Neuronal stem cell (in vitro differentiated cells): ENCODE measurements at regions not wholly inside any gene's neighbourhood (a gene's known extent, or its start where the extent isn't known, plus 50 kb on each side); places are given as distances from the start of the nearest gene placed in this dataset.

ENCODE experiments used
- DNase-seq: peaks from one replicate; pipeline ENCODE4 v3.0.0-alpha.2; 2013; ENCODE audit warnings: low spot score
- H2AFZ ChIP-seq: one replicate; pipeline ENCODE4 v1.6.1; 2013; ENCODE audit warnings: mild to moderate bottlenecking, low read length, inconsistent platforms
- H2AK5ac ChIP-seq: 2 replicates; pipeline ENCODE4 v1.6.1; 2013; ENCODE audit warnings: low read depth, mild to moderate bottlenecking, inconsistent platforms, low read length, moderate library complexity, mixed read lengths
- H2BK120ac ChIP-seq: 2 replicates; pipeline ENCODE4 v1.6.1; 2013; ENCODE audit warnings: low read depth, mild to moderate bottlenecking, inconsistent platforms, low read length, moderate library complexity, mixed read lengths
- H2BK12ac ChIP-seq: one replicate; pipeline ENCODE4 v1.6.1; 2013; ENCODE audit warnings: low read length, inconsistent platforms
- H2BK15ac ChIP-seq: 2 replicates; pipeline ENCODE4 v1.6.1; 2013; ENCODE audit warnings: mild to moderate bottlenecking, low read length, inconsistent platforms, mixed read lengths
- H2BK5ac ChIP-seq: one replicate; pipeline ENCODE4 v1.6.1; 2013; ENCODE audit warnings: inconsistent platforms, mild to moderate bottlenecking, low read length, moderate library complexity
- H3K14ac ChIP-seq: one replicate; pipeline ENCODE4 v1.6.1; 2013; ENCODE audit warnings: low read length, inconsistent platforms
- H3K18ac ChIP-seq: 2 replicates; pipeline ENCODE4 v1.6.1; 2013; ENCODE audit warnings: low read length, inconsistent platforms
- H3K23ac ChIP-seq: 2 replicates; pipeline ENCODE4 v1.6.1; 2013; ENCODE audit warnings: low read depth, mild to moderate bottlenecking, mixed read lengths, low read length, inconsistent platforms; ENCODE audit not compliant: poor library complexity
- H3K27ac ChIP-seq: replicated peaks from 3 replicates; pipeline ENCODE4 v1.5.1; 2013; ENCODE audit warnings: low read length, inconsistent platforms
- H3K27me3 ChIP-seq, 3 experiments: 2 replicates each; pipeline ENCODE4 v1.6.1; 2013; ENCODE audit warnings: low read length in 3 of 3, mild to moderate bottlenecking in 2 of 3, inconsistent platforms in 1 of 3, low read depth in 1 of 3, mixed read lengths in 1 of 3, moderate library complexity in 1 of 3; ENCODE audit not compliant: control insufficient read depth in 3 of 3, insufficient read depth in 3 of 3
- H3K36me3 ChIP-seq, 2 donors: replicated peaks in 1 of 2; 2 replicates each; pipeline ENCODE4 v1.6.1; 2013; ENCODE audit warnings: low read length in 2 of 2; ENCODE audit not compliant: control insufficient read depth in 2 of 2, insufficient read depth in 2 of 2
- H3K4ac ChIP-seq: 2 replicates; pipeline ENCODE4 v1.6.1; 2013; ENCODE audit warnings: inconsistent platforms, mild to moderate bottlenecking, low read length, moderate library complexity
- H3K4me1 ChIP-seq, 2 donors: 1 replicate in 1 of 2; 2 replicates in 1 of 2; pipeline ENCODE4 v1.6.1; 2013; ENCODE audit warnings: low read length in 2 of 2, low read depth in 1 of 2; ENCODE audit not compliant: control insufficient read depth in 2 of 2, insufficient read depth in 1 of 2
- H3K4me2 ChIP-seq: one replicate; pipeline ENCODE4 v1.6.1; 2013; ENCODE audit warnings: mild to moderate bottlenecking, low read length, inconsistent platforms; ENCODE audit not compliant: insufficient read depth, poor library complexity, severe bottlenecking
- H3K4me3 ChIP-seq, 2 donors: 2 replicates each; pipeline ENCODE4 v1.5.1; 2013; ENCODE audit warnings: low read length in 2 of 2, mild to moderate bottlenecking in 2 of 2, inconsistent platforms in 1 of 2, moderate library complexity in 1 of 2
- H3K79me1 ChIP-seq: one replicate; pipeline ENCODE4 v1.6.1; 2013; ENCODE audit warnings: low read depth, mild to moderate bottlenecking, inconsistent platforms, low read length, moderate library complexity
- H3K9ac ChIP-seq: one replicate; pipeline ENCODE4 v1.6.1; 2013; ENCODE audit warnings: mild to moderate bottlenecking, low read depth, low read length, inconsistent platforms; ENCODE audit not compliant: poor library complexity
- H3K9me3 ChIP-seq, 2 donors: replicated peaks in 1 of 2; 2 replicates each; pipeline versions ENCODE3 to v1.6.1; 2013; ENCODE audit warnings: low read length in 2 of 2, mild to moderate bottlenecking in 2 of 2, inconsistent platforms in 1 of 2, low read depth in 1 of 2, mixed read lengths in 1 of 2, moderate library complexity in 1 of 2; ENCODE audit not compliant: control insufficient read depth in 2 of 2, insufficient read depth in 1 of 2
- H4K8ac ChIP-seq: one replicate; pipeline ENCODE4 v1.6.1; 2013; ENCODE audit warnings: low read depth, mild to moderate bottlenecking, inconsistent platforms, low read length, moderate library complexity
- H4K91ac ChIP-seq: one replicate; pipeline ENCODE4 v1.6.1; 2013; ENCODE audit warnings: low read length, low read depth, mild to moderate bottlenecking, inconsistent platforms; ENCODE audit not compliant: poor library complexity
- WGBS, 2 donors: extraction: QIAGEN DNeasy Blood & Tissue Kit; methylation state at CpG; one replicate each; pipeline ENCODE4 v1.1.7; 2013; ENCODE audit warnings: missing lambda C conversion rate in 2 of 2, mixed read lengths in 1 of 2; ENCODE audit not compliant: insufficient read length in 2 of 2, insufficient replicate concordance in 1 of 2; ENCODE audit errors: extremely low coverage in 2 of 2; 5-methylcytosine and 5-hydroxymethylcytosine counted together

- H3K9me3 ChIP-seq, result no peaks in the 10 kb centered on the region
- H3K4me2 ChIP-seq, result no peak overlapping the region
- DNase-seq, result no peak
- H2BK12ac ChIP-seq, result no peak overlapping the region
- no peaks in the 10 kb centered on the region for H3K27me3 ChIP-seq
- no peak overlapping the region for H2AFZ ChIP-seq
- no peaks in the 10 kb centered on the region for H3K36me3 ChIP-seq
- no peak overlapping the region for H2BK120ac ChIP-seq
- H3K9ac ChIP-seq, result no peak overlapping the region
- no peak overlapping the region for H2BK15ac ChIP-seq
- no peak overlapping the region for H2AK5ac ChIP-seq
- no peak overlapping the region for H3K14ac ChIP-seq
- no peak overlapping the region for H3K4me3 ChIP-seq
- H3K4me1 ChIP-seq, result peaks cover 0 to 4% of the 10 kb centered on the region in 2 donors
- no peak overlapping the region for H4K8ac ChIP-seq
- no peak overlapping the region for H3K23ac ChIP-seq
- no peaks in the 10 kb centered on the region for H3K79me1 ChIP-seq
- no peak overlapping the region for H3K27ac ChIP-seq
- no peak overlapping the region for H2BK5ac ChIP-seq
- no peak overlapping the region for H3K18ac ChIP-seq
- no CpG with 5 or more reads among the region's 5 CpGs for WGBS, 2 donors
- no peak overlapping the region for H4K91ac ChIP-seq
- no peak overlapping the region for H3K4ac ChIP-seq
Measured at GRCh38 chr4:27327421-27328181, 467.0 kb downstream of the STIM2 start.

GRCh38 chr4:27338530-27338929 lies 477.9 kb downstream of the STIM2 start:
- Histone ChIP-seq H3K4me3 (no peak overlapping the region), H2BK12ac (no peak overlapping the region), H3K36me3 (no peaks in the 10 kb centered on the region), H2BK120ac (no peak overlapping the region), H3K4me1 (peaks cover 0 to 3% of the 10 kb centered on the region in 2 donors), H3K4ac (no peak overlapping the region), H3K27me3 (no peaks in the 10 kb centered on the region), H4K8ac (no peak overlapping the region), H2BK15ac (no peak overlapping the region), H3K27ac (no peak overlapping the region), H2AK5ac (no peak overlapping the region), H3K9me3 (peaks cover 0 to 1% of the 10 kb centered on the region in 2 donors), H3K9ac (no peak overlapping the region), H3K18ac (no peak overlapping the region), H3K4me2 (no peak overlapping the region), H3K23ac (no peak overlapping the region), H2AFZ (no peak overlapping the region), H3K79me1 (no peaks in the 10 kb centered on the region), H2BK5ac (no peak overlapping the region), H3K14ac (no peak overlapping the region), H4K91ac (no peak overlapping the region)
- no CpG with 5 or more reads among the region's 3 CpGs for WGBS, 2 donors
- DNase-seq, result no peak

- H3K4ac ChIP-seq, result no peak overlapping the region
- H2BK120ac ChIP-seq, result no peak overlapping the region
- no peak overlapping the region for H4K8ac ChIP-seq
- H3K4me3 ChIP-seq, result no peak overlapping the region
- no peak overlapping the region for H3K9ac ChIP-seq
- H2AK5ac ChIP-seq, result no peak overlapping the region
- H3K4me2 ChIP-seq, result no peak overlapping the region
- H3K4me1 ChIP-seq, result no peaks in the 10 kb centered on the region
- H3K9me3 ChIP-seq, result no peaks in the 10 kb centered on the region
- no peak overlapping the region for H2BK15ac ChIP-seq
- no CpG with 5 or more reads among the region's 3 CpGs for WGBS, 2 donors
- no peak overlapping the region for H3K18ac ChIP-seq
- no peaks in the 10 kb centered on the region for H3K79me1 ChIP-seq
- H2AFZ ChIP-seq, result no peak overlapping the region
- no peak overlapping the region for H2BK5ac ChIP-seq
- no peak overlapping the region for H3K14ac ChIP-seq
- H3K27me3 ChIP-seq, result no peaks in the 10 kb centered on the region
- H3K23ac ChIP-seq, result no peak overlapping the region
- no peak overlapping the region for H2BK12ac ChIP-seq
- no peak overlapping the region for H4K91ac ChIP-seq
- DNase-seq, result no peak
- H3K36me3 ChIP-seq, result no peaks in the 10 kb centered on the region
- H3K27ac ChIP-seq, result no peak overlapping the region
Measured at GRCh38 chr4:27343411-27343810, 482.8 kb downstream of the STIM2 start.

- Histone ChIP-seq H2BK12ac (no peak overlapping the region), H3K27me3 (no peaks in the 10 kb centered on the region), H4K8ac (no peak overlapping the region), H4K91ac (no peak overlapping the region), H3K4ac (no peak overlapping the region), H3K36me3 (no peaks in the 10 kb centered on the region), H3K4me2 (no peak overlapping the region), H3K9ac (no peak overlapping the region), H3K4me3 (no peak overlapping the region), H3K9me3 (no peaks in the 10 kb centered on the region), H2BK5ac (no peak overlapping the region), H2AFZ (no peak overlapping the region), H2AK5ac (no peak overlapping the region), H3K14ac (no peak overlapping the region), H3K23ac (no peak overlapping the region), H3K18ac (no peak overlapping the region), H2BK120ac (no peak overlapping the region), H2BK15ac (no peak overlapping the region), H3K79me1 (no peaks in the 10 kb centered on the region), H3K4me1 (no peaks in the 10 kb centered on the region), H3K27ac (no peak overlapping the region)
- WGBS, 2 donors, result no CpG with 5 or more reads among the region's 3 CpGs
- no peak for DNase-seq
Measured at GRCh38 chr4:27350161-27350560, 489.5 kb downstream of the STIM2 start.
